Activated CD4-positive, alpha-beta T cell treated with anti-CD3 and anti-CD28 coated beads, Interleukin-2, amount 50 U/mL, for 4 hours (primary cell): ENCODE measurements at regions not wholly inside any gene's neighbourhood (a gene's known extent, or its start where the extent isn't known, plus 50 kb on each side); places are given as distances from the start of the nearest gene placed in this dataset.

Experiments used
- DNase-seq, 2 experiments: peaks; one replicate each; pipeline ENCODE4 v3.0.0-alpha.2; 2020

DNA sequence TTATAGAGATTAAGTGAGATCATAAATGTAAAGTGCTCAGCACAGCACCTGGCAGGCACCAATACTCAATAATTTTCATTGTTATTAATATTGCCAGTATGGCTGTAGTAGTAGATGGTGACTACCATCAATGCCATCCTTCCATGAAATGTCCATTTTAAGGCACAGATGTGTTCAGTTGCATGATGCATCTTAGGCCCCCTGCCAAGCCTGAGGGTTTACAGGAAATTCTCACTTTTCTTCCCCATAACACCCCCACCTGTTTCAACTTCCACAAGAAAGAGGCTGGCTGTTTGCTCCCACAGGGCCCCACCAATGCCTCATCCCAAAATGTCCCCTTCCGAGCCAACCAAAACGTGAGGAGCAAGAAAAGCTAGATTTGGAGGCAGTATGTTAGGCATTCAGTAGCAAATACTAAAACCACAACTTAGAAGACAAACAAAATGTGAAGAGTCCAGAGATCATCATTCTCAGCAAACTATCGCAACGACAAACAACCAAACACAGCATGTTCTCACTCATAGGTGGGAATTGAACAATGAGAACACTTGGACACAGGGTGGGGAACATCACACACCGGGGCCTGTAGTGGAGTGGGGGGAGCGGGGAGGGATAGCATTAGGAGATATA is 110.6 kb upstream of the NHSL1 start:
- DNase-seq: no peak

DNA sequence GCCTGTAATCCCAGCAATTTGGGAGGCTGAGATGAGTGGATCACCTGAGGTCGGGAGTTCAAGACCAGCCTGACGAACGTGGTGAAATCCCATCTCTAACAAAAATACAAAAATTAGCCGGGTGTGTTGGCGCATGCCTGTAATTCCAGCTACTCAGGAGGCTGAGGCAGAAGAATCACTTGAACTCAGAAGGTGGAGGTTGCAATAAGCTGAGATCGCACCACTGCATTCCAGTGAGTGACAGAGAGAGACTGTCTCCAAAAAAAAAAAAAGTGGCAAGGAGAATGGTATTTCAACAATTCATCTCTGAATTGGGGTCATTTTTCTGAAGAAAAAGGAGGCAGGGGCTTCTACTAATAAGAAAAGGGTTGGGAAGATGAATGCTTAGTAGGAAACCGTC is 111.5 kb upstream of the NHSL1 start:
- DNase-seq: no peak

DNA sequence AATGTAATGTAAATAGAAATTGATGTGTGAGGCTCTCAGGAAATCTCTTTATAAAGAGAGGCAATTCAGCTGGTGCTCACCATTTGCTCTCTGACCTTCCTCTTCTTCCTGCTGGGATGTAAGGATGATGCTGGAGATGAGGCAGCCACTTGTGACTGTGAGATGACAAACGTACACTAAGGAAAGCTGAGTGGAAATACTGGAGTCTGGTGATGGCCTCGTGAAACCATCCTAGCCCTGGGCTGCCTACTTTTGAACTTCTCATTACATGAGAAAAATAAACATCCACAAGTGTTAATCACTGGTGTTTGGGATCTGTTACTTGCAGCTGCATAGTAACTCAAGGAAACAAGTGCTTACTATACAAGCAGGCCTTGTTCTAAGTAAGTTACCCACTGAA is 114.9 kb upstream of the NHSL1 start:
- no peak for DNase-seq

GRCh38 chr6:138618168-138618567 is 118.9 kb upstream of the NHSL1 start:
- DNase-seq: no peak

- DNase-seq: no peak
These were observed 121.3 kb upstream of the NHSL1 start for GRCh38 chr6:138620630-138621029.

GRCh38 chr6:138622967-138623366 is 123.7 kb upstream of the NHSL1 start:
- no peak for DNase-seq

- DNase-seq: no peak
These were observed 132.3 kb upstream of the NHSL1 start for GRCh38 chr6:138631566-138631965.

DNA sequence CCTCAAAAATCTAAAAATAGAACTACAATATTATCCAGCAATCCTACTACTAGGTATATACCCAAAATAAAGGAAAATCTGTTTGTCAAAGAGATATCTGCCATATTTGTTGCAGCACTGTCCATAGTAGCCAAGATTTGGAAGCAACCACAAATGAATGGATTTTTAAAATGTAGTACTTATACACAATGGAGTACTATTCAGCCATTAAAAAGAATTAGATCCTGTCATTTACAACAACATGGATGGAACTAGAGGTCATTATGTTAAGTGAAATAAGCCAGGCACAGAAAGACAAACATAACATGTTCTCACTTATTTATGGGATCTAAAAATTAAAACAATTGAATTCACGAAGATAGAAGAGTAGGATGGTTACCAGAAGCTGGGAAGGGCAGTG is 135.7 kb upstream of the CCDC28A start:
- DNase-seq: no peak

GRCh38 chr6:138638604-138639003 is 135.0 kb upstream of the CCDC28A start:
- no peak for DNase-seq

DNA sequence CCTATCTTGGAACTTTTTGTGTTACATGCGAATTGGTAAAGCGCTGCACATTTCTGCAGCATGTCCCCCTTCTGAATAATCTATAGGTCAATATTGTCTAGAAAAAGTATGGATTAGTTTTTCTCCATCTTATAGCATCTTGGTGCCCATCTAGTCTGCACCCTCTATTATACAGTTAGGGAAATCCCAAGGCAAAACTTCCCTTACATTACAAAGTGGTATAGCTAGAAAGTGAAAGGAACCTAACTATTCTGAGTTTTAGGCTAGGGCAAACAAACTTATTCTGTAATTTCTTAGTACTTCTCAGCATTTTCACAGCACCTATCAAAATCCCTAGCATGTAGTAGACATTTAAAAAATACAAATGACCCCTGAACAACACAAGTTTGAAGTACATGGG is 133.5 kb upstream of the CCDC28A start:
- DNase-seq: no peak

GRCh38 chr6:138643210-138643609 is 130.4 kb upstream of the CCDC28A start:
- DNase-seq: no peak

DNA sequence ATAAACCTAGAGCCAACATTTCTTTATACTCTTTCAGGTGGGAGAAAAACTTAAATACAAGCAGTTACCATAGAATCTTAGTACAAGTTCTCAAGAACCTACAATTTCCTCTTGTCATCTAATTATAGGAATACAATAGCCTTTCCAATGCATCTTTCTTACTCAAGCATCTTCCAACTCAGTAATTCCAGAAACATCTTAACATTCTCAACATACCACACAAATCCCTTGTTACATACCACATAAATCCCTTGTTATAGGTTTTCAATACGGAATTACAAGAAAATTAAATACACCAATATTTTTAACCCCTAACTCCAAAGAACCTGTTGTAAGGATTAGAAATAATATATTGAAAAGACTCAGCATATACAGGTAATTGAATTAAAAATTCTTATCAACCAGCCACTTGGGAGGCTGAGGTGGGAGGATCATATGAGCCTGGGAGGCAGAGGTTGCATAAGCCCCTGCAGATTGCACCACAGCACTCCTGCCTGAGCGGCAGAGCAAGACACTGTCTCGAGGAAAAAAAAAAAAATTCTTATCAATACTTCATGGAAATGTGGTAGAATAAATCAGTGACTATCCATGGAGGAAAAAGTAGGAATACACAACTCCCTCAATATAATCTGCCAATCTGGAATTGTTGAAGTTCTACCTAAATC is 127.5 kb upstream of the CCDC28A start:
- DNase-seq: no peak

- no peak for DNase-seq
These were observed 126.6 kb upstream of the CCDC28A start for GRCh38 chr6:138647006-138647405.

- no peak for DNase-seq
These were observed 125.4 kb upstream of the CCDC28A start for GRCh38 chr6:138648127-138648526.

GRCh38 chr6:138651491-138651890 is 122.1 kb upstream of the CCDC28A start:
- DNase-seq: no peak

GRCh38 chr6:138652824-138653223 is 120.7 kb upstream of the CCDC28A start:
- DNase-seq: no peak

- DNase-seq: no peak
These were observed 120.1 kb upstream of the CCDC28A start for GRCh38 chr6:138653435-138653834.

GRCh38 chr6:138654715-138655634 is 118.6 kb upstream of the CCDC28A start:
- peak in 1 of 2 experiments; percentile 6 for DNase-seq

DNA sequence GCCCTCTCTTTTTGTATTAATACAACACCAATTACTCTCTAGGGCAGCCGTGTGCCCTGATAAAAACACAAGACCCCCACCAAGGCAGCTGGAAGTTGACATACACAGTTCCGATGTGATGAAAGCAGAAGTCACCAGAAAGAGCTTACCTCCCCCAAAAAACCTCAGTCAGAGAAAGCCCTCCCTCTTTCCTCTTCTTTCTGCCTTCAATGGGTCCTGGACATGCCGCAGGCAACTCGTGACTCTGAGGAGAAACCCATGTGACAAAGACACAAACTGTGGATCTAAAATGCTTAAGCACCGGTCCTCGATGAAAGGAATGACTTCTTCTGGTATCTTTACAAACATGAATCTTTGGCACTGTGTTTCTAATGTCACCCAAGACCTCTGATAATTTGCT is 117.7 kb upstream of the CCDC28A start:
- DNase-seq: no peak

- DNase-seq: no peak
These were observed 117.1 kb upstream of the CCDC28A start for GRCh38 chr6:138656364-138657064.

- DNase-seq: no peak
These were observed 116.5 kb upstream of the CCDC28A start for GRCh38 chr6:138657065-138657425.

GRCh38 chr6:138659998-138660397 is 113.6 kb upstream of the CCDC28A start:
- DNase-seq: no peak

- DNase-seq: no peak
These were observed 111.1 kb upstream of the CCDC28A start for GRCh38 chr6:138662471-138662870.
